T-helper 1 cell treated with Interleukin-12 subunit alpha and Interleukin-12 subunit beta and Interleukin-4 antibody, amounts not matched to agents 30 ng/mL and 1 ng/mL, for 36 hours (primary cell): ENCODE measurements at regions not wholly inside any gene's neighbourhood (a gene's known extent, or its start where the extent isn't known, plus 50 kb on each side); places are given as distances from the start of the nearest gene placed in this dataset.

Source experiments
- intact Hi-C: fragments of 100-400 bp; cut with micrococcal nuclease; formaldehyde crosslinking; loops from one replicate; pipeline ENCODE4 v1.15.1; 2024

DNA sequence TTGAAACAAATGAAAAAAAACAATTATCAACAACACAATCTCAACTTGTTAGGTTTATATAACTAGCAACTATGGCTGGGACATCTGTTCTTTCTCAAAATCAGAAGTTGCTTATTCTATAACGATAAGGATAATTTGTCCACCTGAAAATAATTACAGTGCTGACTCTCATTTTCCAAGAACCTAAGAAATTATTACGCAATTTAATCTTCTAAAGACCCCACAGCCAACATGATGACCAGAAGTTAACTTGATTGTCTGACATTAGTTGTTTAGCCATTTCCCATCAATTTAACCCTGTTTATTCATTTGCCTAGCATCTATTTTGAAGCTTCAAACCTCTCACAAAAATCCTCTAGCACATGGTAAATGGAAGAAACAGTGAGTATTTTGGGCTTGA, 293.8 kb downstream of the ELAVL2 start:
- intact Hi-C loops, result no loop called here

DNA sequence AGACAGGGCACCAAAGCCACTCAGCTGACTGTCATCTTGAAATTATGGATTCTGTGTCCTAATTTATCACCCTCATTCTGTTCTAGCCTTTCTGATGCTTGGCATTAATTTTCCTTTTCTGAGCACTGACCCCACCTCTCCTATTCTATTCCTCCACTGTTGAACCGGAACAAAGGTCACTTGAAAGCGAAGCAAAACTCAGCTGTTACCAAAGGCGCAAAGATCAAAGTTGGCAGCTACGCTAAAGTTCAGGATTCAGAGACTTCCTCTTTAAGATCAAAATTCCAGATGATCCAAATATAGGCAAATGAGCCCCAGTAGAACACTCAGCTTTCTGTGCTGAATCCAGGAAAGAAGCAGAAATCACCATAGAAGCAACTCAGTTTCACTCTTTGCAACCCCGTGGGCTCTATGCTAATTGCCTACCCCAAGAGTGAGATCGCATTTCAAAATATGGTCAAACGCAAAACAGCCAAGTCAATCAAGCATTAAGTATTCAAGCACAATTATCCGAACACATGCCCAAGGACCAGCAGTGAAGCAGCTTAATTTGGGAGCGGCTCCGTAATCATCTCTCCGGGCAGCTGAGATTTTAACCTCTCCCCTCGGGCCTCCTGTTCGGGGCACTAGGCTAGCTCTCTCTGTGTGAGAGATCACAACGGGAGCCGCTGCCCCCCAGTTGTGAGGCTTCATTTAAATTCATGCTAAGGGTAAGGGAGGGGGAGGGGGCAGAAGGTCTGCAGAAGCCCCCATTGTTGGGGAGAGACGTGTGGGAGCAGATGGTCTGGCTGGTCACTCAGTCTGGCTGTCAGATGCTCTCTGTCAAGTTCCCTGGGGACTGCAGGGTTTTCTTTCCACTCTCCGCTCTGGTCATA, 288.6 kb downstream of the ELAVL2 start:
- intact Hi-C loops, result no loop called here

DNA sequence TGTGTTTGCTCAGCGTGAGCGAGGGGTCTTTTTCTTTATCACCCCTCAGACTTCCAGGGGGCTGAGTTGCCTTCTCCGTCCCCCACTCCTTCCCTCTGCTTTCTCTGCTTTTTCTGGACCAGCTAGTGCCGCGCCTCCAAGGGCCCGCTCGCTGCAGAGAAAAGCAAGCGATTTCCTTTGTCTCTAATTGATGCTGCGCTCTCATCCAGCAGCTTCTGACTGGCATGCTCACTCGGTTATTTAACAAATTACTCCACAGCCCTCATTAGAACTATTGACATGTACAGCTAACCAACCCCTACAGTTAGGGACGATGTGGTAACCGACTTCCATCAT, 288.0 kb downstream of the ELAVL2 start:
- intact Hi-C loops, result no loop called here

DNA sequence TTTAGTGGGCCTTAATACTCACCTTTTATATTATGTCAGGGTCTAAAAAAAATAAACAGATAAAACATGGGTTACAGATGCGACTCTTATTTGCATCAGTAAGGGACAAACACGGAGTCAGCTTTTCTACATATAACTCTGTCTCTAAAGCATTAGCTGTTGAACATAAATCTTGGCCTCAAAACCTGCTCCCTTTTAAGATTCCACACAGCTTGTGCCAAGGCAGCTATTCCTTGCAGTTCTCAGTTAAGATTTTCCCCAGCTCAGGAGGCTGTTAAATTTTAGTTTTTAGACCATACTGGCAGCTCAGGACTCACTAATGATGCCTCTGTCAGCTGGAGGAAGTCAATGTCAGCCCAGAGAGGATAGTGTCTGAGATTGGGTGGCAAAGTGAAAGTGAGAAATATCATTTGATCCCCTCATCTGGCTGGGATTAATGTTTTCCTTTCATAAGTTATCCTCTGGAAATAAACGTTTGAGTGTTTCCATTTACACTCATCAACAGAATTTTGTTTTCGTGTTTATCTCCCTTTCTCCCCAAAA, 287.5 kb downstream of the ELAVL2 start:
- intact Hi-C loops, result no loop called here

DNA sequence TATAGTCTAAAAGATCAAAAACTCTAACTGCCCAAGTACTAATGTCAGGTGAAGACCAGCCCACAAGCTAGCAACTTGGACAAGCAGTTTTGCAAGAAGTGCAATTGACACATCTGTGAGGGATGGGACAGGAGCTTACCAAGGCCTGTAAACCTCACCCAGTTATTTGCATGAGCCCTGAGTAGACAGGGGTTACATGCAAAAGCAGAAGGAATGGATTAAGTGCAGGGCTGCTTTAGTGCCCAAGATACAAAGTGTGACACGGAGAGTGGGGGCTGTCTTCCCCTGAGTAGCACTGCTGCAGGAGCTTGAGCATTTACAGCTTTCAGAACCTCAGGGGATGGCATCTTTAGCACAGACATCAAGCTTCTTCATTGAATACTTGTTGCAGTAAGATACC, 286.7 kb downstream of the ELAVL2 start:
- intact Hi-C loops, result no loop called here

DNA sequence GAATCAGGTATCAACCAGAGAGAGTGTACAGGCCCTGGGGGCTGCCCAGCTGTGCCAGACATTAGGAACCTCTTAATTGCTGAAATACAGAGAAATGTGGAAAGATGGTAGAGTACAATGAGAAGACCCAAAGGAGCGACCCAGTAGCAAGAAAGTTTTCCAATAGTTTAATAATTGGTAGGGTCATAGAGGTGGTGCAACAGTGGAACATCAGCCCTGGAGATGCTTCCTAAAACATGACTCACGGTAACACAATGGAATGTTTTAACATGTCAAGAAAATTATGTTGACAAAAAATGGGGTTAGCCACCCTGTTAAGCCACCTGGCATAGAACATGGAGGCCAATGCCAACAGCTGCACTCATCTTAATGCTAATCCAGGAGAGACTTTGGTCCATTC, 284.1 kb downstream of the ELAVL2 start:
- intact Hi-C loops, result no loop called here

DNA sequence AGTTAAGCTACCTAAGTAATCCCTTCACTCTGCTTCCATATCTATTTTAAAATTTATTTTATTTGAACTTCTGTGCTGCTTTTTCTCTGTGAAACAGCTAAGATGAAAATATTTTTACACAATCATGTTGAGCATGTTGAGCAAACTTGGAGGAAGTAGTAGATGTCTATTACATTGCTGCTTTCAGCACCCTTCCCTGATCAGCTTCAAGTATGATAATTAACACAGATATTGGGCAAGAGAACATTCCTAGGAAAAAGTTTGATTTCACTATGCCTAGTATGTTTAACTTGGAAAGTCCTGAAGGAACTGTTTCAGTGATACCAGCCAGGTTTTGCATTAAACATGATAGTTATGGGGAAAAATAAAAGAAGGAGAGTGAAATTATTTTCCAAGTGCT, 283.6 kb downstream of the ELAVL2 start:
- intact Hi-C loops, result no loop called here

DNA sequence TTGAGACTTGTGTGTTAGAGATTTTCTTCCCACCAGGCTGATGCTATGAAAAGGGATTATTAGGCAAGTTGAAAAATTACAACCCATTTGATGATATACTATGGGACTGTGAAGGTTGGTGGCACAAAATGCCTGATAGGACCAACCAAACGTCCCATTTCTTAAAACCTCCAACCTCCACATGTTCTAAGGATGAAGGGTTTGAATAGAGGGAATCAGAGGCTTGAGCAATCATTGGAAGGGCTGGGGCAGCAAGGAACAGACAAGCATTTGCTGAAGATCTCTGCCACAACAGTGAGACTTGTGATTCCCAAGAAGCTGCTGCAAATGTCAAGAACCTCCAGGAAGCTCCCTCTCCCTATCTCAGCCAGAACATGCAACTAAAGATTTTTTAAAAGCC, 283.1 kb downstream of the ELAVL2 start:
- intact Hi-C loops, result no loop called here

DNA sequence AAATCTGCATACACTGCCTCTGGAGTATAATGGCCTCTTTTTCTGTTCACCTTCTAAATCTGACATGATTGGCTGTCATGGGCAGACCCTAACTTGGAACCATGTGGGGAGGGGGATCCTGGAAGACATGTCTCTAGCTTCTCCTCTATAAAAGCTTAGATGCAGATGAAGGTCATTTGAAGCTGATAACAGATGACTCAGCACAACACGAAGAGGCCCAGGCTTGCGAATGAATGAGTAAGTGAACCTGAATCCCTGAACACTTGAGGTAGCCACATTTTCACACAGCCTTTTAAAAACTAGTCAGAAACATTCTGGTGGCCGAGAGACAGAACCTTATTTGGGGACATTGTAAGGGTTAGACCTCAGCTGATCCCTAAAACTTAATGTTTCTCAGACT, 282.6 kb downstream of the ELAVL2 start:
- intact Hi-C loops, result no loop called here

DNA sequence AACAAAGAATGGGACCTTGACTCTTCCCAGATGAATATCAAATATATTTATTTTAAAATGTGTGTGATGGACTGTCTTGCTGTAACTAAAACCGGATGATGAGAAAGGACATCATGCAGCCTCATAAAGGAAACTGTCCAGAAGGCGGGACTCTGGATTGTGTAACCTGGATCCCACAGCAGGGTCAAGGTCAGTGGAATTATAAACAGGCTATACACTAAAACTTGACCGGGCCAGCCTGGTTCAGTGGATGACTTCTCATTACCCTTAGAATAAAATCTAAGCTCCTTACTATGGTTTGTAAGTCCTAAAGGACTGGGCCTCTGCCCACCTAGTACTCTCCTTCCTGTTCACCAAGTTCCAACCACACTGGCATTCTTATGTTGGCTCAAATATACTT, 280.3 kb downstream of the ELAVL2 start:
- intact Hi-C loops, result no loop called here

DNA sequence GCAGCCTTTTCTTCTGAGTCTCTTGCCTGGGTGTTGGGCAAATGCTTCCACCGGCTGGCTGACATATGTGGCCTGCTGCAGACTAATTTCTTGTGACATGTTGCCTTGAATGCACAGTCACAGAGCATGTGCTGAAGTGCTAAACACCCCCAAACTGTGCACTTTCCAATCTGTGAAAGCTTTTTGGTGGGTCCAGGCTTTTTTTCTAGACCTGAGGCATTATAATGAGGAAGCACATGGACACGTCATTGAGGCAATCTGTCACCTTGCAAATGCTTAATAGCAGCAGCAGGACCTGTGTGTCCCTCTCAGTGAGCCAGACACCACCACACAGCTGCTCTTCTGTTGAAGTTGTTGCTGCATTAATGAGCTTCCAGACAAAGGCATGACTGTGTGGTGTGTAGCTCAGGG, 274.7 kb downstream of the ELAVL2 start:
- intact Hi-C loops, result no loop called here

DNA sequence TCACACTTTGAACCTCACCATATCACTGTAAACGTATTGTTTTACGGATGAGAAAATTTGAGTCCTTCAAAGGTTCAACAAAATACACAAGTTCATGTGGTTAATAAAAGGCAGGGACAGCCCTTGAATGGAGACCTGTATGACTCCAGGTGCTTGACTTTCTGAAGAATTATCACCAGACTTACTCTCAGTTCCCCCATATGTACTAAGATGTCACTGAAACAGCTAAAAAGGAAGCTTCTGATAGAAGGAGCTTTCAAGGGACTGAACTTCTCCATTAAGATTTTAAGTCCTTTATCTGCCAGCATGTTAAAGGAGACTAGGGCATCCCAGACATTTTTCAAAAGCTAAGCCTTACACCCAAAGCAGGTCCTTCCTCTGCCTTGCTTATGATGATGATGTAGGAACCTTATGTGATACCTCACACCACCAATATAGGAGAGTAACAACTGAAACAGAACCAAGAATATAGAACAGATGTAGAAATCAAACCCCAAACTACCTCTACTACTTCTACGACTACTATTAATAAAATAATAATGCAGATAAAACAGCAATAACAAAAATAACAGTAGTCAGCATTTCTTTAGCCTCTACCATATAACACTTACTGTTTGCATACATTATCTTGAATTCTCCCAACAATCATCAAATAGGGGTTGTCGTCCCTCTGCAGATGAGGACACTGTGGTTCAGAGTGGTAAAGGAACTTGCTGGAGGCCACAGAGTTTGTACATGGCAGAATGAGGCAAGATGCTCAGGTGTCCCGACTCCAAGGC, 273.9 kb downstream of the ELAVL2 start:
- intact Hi-C loops, result no loop called here

DNA sequence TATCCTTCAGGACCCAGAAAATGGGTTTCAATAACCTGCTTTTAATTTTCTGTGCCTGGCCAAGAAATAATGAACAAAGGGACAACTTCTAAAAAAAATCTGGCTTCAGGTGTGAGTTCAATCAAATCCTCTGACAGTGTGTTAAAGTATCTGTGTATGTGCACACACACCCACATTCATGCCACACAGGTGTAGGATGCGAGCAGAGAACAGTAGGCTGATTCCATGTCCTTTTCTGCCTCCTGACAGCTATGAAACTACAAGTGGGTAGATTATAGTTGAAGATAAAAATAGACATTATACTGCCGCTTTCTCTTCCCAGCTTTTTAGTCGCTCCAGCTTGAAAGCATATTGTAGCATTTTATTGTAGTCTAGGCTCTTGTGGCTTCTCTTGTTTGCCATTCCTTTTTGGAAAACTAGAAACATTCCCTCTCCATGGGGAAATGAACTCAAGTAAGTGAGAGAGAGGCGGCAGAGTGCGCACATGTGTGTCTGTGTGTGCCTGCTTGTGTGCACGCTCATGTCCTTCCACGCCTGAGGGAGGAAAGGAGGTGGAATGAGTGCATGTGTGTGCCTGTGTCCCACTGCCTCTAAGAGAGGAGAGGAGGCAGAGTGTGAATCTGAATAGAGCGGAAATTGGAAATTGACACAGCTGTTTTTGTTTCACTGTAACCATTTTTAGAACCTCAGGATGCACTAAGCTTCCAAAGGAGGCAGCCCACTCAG, 273.0 kb downstream of the ELAVL2 start:
- intact Hi-C loops, result no loop called here

DNA sequence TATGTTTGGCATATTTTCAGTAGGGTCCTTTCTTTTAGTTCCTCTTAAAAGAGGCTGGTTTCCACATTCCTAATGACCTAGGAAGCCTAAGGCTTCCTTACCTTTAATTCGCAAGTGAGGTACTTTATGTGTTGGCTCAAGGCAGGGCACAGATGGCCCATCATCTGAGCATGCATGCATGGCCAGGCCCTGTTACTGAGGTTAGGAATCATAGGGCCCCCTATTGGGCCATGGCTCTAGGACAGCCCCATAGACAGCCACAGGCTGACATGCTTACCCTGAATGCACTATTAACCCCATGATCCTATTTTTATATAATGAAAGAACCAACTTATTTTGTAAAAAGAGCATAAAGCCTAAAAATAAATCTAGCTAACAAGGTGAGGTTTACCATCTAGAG, 271.4 kb downstream of the ELAVL2 start:
- intact Hi-C loops, result no loop called here

DNA sequence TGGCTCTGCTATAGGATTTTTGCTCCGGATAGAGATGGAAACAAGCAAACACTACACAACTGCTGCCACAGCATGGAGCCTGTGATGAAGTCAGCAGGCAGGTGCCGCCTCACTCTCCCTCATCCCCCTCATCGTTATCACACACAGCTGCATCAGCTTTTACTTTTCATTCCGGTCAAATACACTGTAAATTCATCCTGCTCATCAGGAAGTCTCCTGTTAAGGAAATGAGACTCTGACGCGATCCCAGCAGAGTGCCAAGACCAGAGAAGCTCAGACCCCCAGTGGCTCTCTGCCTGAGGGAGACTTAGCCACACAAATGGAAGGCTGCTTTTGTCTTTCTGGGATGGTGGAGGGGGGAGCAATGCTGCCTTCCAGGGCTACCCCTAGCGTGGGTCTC, 270.2 kb downstream of the ELAVL2 start:
- intact Hi-C loops, result no loop called here

DNA sequence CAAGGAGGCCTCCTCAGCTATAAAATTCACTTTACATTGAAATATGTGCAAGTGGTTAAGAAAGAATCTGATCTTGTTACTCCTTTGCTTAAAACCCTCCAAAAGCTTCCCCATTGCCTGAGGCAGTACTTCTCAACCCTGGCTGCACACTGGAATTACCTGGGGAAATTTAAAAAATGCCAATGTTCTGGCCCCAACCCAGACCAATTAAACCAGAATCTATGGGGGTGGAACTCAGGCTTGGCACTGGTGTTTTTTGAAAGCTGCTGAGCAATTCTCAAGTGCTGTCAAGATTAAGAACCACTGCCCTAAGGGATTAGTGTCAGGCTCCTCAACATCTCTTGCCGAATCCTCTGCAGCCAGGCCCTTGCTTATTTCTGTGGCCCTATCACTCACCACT, 269.6 kb downstream of the ELAVL2 start:
- intact Hi-C loops, result no loop called here

DNA sequence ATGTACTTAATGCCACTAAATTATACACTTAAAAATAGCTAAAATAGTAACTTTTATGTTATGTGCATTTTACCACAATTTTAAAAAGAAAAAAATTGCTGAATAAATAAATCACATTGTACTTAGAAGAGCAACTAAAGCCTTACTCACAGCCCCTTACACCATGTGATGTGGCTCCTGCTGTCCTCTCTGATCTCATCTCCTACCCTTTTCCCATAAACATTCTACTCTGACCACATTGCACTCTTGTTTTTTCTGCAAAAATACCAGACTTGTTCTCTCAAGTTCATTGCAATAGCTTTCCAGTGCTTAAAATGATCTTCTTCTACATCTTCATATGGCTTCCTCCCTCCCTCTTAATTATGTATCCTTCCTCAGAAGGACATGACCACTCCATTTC, 268.4 kb downstream of the ELAVL2 start:
- intact Hi-C loops, result no loop called here

DNA sequence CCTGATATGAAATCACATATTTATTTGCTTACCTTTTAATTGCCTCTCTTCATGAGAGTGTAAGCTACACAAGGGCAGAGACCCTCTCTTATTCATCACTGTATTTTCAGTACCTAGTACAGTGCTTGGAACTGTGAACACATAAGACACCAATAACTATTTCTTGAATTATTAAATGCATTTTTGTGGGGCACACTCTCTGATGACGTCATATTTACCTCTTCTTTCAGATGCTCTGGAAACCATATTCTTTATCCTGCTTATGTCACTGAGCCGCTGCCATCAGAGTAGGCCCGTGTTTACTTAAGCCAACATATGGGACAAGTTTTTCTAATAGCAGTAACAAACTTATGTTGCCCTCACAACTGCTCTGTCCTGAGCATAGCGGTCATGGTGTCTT, 266.5 kb downstream of the ELAVL2 start:
- intact Hi-C loops, result no loop called here

DNA sequence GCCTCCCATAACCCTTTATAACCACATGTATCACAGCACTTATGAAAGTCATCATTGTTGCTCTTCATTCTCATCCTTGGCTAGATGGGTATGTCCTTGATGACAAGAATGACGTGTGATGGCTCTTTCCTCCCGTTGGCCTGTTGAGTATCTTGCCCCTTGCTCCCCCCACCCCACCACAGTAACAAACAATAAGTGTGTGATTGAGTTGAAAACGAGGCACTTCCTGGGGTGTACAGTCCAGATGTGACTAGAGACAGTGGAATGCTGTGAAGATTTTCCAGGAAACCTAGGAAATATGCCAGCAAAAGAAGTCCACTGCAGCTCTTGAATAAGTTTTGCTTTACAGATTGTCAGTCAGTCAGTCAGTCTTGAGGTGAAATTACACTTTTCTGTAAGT, 262.5 kb downstream of the ELAVL2 start:
- intact Hi-C loops, result no loop called here

DNA sequence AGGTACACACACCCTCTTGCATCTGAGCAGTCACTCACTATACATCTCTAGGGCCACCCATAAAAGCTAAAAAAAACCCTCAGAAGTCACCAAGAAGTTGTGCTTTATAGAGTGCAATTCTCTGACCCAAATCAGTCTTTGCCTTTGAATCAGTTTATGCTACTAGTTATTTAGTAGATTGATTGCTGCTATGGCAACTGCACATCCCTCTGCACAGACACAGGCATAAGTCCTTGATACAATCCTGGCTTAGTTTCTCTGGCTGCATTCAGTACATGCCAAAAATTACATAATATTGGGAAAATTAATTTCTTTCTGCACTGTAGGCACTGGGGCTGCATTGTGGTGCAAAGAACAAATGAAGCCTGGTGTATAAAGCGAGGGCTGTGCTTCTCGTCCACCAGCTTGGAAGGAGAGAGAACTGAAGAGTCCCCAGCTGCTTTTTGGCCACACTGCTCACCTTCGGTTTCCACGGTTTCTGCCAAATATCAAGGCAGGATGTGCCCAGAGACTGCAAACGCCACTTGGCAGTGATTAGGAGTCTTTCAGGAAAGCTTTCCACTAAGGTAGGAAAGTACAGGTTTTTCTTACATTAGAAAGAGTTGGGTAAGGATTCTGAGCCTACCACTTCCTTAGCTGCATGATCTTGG, 258.4 kb downstream of the ELAVL2 start:
- intact Hi-C loops, result no loop called here

DNA sequence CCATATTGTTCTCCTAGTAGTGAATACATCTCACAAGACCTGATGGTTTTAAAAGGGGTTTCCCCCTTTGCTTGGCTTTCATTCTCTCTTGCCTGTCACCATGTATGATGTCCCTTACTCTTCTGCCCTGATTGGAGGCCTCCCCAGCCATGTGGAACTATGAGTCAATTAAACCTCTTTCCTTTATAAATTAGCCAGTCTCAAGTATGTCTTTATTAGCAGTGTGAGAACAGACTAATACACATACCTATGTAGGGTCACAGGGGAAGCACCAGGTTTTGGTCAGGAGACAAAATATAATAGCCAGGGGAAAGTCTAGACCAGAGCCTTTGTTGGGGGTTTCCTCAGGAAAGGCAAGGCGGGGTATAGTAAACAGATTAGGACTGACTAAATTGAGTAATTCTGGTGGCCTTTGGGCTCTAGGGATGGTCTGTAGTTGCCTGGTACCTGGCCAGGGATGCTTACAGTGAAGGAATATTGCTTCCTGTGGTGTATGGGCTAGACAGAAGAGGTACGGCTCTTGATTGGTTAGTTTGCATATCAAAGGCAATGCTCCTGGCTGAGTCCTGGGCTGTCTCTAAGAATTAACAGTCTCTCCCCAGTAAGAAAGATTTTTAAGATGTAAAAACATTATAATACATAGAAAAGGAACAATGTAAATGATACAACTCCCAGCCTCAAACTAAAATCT, 254.5 kb downstream of the ELAVL2 start:
- intact Hi-C loops, result no loop called here
